GM13977 (cell line): ENCODE measurements at regions not wholly inside any gene's neighbourhood (a gene's known extent, or its start where the extent isn't known, plus 50 kb on each side); places are given as distances from the start of the nearest gene placed in this dataset.

Source experiments
- DNase-seq: peaks from one replicate; pipeline ENCODE4 v3.0.0; 2012; ENCODE audit warnings: low spot score
- CTCF ChIP-seq: IDR thresholded peaks from 2 replicates; pipeline ENCODE4 v1.5.1; 2012; ENCODE audit warnings: mild to moderate bottlenecking, control low read depth; ENCODE audit not compliant: insufficient read depth; ENCODE audit errors: extremely low read depth, missing control alignments
- in situ Hi-C: fragments of 300-500 bp; cut with MboI; formaldehyde crosslinking; loops from one replicate; pipeline ENCODE4 v1.12.0; 2022; ENCODE audit warnings: low sequenced_read_pairs, low pct_unique_long_range_greater_than_20kb, mixed read lengths, inconsistent platforms; ENCODE audit not compliant: unreplicated experiment

GRCh38 chr7:46969303-46970130 is 612.4 kb downstream of the TNS3 start:
- no peak for DNase-seq
- TF ChIP-seq CTCF: no peak

GRCh38 chr7:46968003-46968402 is 613.9 kb downstream of the TNS3 start:
- DNase-seq: no peak
- in situ Hi-C loops: no loop called here
- no peak for TF ChIP-seq CTCF

More at GRCh38 chr7:46969303-46970130, 612.4 kb downstream of the TNS3 start:
- in situ Hi-C loops: no loop called here

GRCh38 chr7:46963719-46964118 is 618.2 kb downstream of the TNS3 start:
- in situ Hi-C loops: no loop called here
- no peak for DNase-seq
- no peak for TF ChIP-seq CTCF

GRCh38 chr7:46960970-46961369 is 620.9 kb downstream of the TNS3 start:
- DNase-seq: no peak
- no peak for TF ChIP-seq CTCF
- in situ Hi-C loops: no loop called here

- in situ Hi-C loops: no loop called here
- TF ChIP-seq CTCF: no peak
- DNase-seq: no peak
Observed at GRCh38 chr7:46957195-46957594, 624.7 kb downstream of the TNS3 start.

GRCh38 chr7:46955531-46955930 is 626.4 kb downstream of the TNS3 start:
- no peak for DNase-seq
- in situ Hi-C loops: no loop called here
- TF ChIP-seq CTCF: no peak
